IMR-90 (cell line): ENCODE measurements at regions not wholly inside any gene's neighbourhood (a gene's known extent, or its start where the extent isn't known, plus 50 kb on each side); places are given as distances from the start of the nearest gene placed in this dataset.

Experiments used
- ATAC-seq: fragments of 200-7000 bp; cut with Tn5 transposase; 2 replicates; pipeline ENCODE4 v1.9.1; 2020; ENCODE audit warnings: low read depth, mild to moderate bottlenecking, moderate library complexity
- BruUV-seq: library from RNA; stranded (reverse); fragments of 400-500 nt; replicated peaks from 2 replicates; lab custom pipeline; 2021; lab: Mats Ljungman, UMichigan
- CTCF ChIA-PET: fragments of 300-600 bp; formaldehyde crosslinking; extraction: SDS; loops from one replicate; lab custom pipeline; 2021; ENCODE audit warnings: antibody characterized with exemption; lab: Yijun Ruan, JAX
- POLR2A ChIA-PET: fragments of 300-600 bp; sonication (Branson Sonifier 250); formaldehyde crosslinking; loops from one replicate; lab custom pipeline; 2022; ENCODE audit warnings: antibody characterized with exemption; ENCODE audit not compliant: unreplicated experiment; lab: Charles Lee
- DNase-seq: peaks from one replicate; pipeline ENCODE4 v3.0.0; 2013
- H2AFZ ChIP-seq: replicated peaks from 2 replicates; pipeline ENCODE3; 2013; ENCODE audit warnings: low read length, mild to moderate bottlenecking; ENCODE audit not compliant: poor library complexity
- H2AK5ac ChIP-seq: 2 replicates; pipeline ENCODE4 v1.6.1; 2013; ENCODE audit warnings: low read depth, low read length, inconsistent platforms
- H2AK9ac ChIP-seq: replicated peaks from 2 replicates; pipeline ENCODE3; 2013; ENCODE audit warnings: mild to moderate bottlenecking, low read depth, low read length, moderate library complexity; ENCODE audit not compliant: poor library complexity
- H2BK120ac ChIP-seq: 2 replicates; pipeline ENCODE4 v1.6.1; 2013; ENCODE audit warnings: low read depth, low read length, inconsistent platforms
- H2BK15ac ChIP-seq: 3 replicates; pipeline ENCODE4 v1.6.1; 2013; ENCODE audit warnings: low read depth, low read length, inconsistent platforms
- H2BK20ac ChIP-seq: 2 replicates; pipeline ENCODE4 v1.6.1; 2013; ENCODE audit warnings: low read depth, mild to moderate bottlenecking, inconsistent platforms, low read length, moderate library complexity
- H2BK5ac ChIP-seq: 2 replicates; pipeline ENCODE4 v1.6.1; 2013; ENCODE audit warnings: mild to moderate bottlenecking, low read depth, low read length, inconsistent platforms; ENCODE audit not compliant: poor library complexity, severe bottlenecking
- H3K14ac ChIP-seq: replicated peaks from 2 replicates; pipeline ENCODE4 v1.6.1; 2013; ENCODE audit warnings: low read depth, low read length, inconsistent platforms
- H3K18ac ChIP-seq: 2 replicates; pipeline ENCODE4 v1.6.1; 2013; ENCODE audit warnings: low read depth, low read length, control low read depth
- H3K23ac ChIP-seq: 2 replicates; pipeline ENCODE4 v1.6.1; 2013; ENCODE audit warnings: low read depth, low read length, inconsistent platforms
- H3K27ac ChIP-seq: 2 replicates; pipeline ENCODE4 v1.5.1; 2013; ENCODE audit warnings: mild to moderate bottlenecking, control low read depth, low read length; ENCODE audit not compliant: insufficient read depth
- H3K27me3 ChIP-seq: 2 replicates; pipeline ENCODE4 v1.6.1; 2013; ENCODE audit warnings: low read length; ENCODE audit not compliant: control insufficient read depth, insufficient read depth
- H3K36me3 ChIP-seq: 2 replicates; pipeline ENCODE4 v1.6.1; 2013; ENCODE audit warnings: low read length, mixed read lengths; ENCODE audit not compliant: control insufficient read depth, insufficient read depth
- H3K4ac ChIP-seq: 2 replicates; pipeline ENCODE4 v1.6.1; 2013; ENCODE audit warnings: low read depth, low read length, inconsistent platforms
- H3K4me1 ChIP-seq: 2 replicates; pipeline ENCODE4 v1.6.1; 2013; ENCODE audit warnings: low read length, mixed read lengths; ENCODE audit not compliant: control insufficient read depth, insufficient read depth
- H3K4me2 ChIP-seq: 2 replicates; pipeline ENCODE4 v1.6.1; 2013; ENCODE audit warnings: low read depth, mild to moderate bottlenecking, control low read depth, low read length, moderate library complexity
- H3K4me3 ChIP-seq: 2 replicates; pipeline ENCODE4 v1.5.1; 2013; ENCODE audit warnings: low read depth, mild to moderate bottlenecking, control low read depth, low read length, moderate library complexity; ENCODE audit not compliant: insufficient read depth
- H3K56ac ChIP-seq: 2 replicates; pipeline ENCODE4 v1.6.1; 2013; ENCODE audit warnings: low read length, inconsistent platforms; ENCODE audit not compliant: insufficient read depth; ENCODE audit errors: extremely low read depth
- H3K79me1 ChIP-seq, 2 experiments: 2 replicates each; pipeline ENCODE4 v1.6.1; 2013; ENCODE audit warnings: low read length in 2 of 2, inconsistent platforms in 1 of 2, low read depth in 1 of 2
- H3K9ac ChIP-seq: 2 replicates; pipeline ENCODE4 v1.6.1; 2013; ENCODE audit warnings: low read depth, low read length, control low read depth
- H3K9me1 ChIP-seq: 2 replicates; pipeline ENCODE4 v1.6.1; 2013; ENCODE audit warnings: low read length, inconsistent platforms; ENCODE audit not compliant: insufficient read depth
- H3K9me3 ChIP-seq: 2 replicates; pipeline ENCODE4 v1.6.1; 2013; ENCODE audit warnings: low read length; ENCODE audit not compliant: control insufficient read depth, insufficient read depth
- H4K20me1 ChIP-seq: 2 replicates; pipeline ENCODE4 v1.6.1; 2013; ENCODE audit warnings: low read length, inconsistent platforms; ENCODE audit not compliant: insufficient read depth
- H4K5ac ChIP-seq: 2 replicates; pipeline ENCODE4 v1.6.1; 2013; ENCODE audit warnings: mild to moderate bottlenecking, low read depth, low read length, control low read depth
- H4K8ac ChIP-seq, 2 experiments: 2 replicates each; pipeline ENCODE4 v1.6.1; 2013; ENCODE audit warnings: low read depth in 2 of 2, low read length in 2 of 2, control low read depth in 1 of 2, inconsistent platforms in 1 of 2
- H4K91ac ChIP-seq: 2 replicates; pipeline ENCODE4 v1.6.1; 2013; ENCODE audit warnings: low read depth, low read length, inconsistent platforms; ENCODE audit not compliant: insufficient read depth
- BHLHE40 ChIP-seq: fragments of 150-350 bp; IDR thresholded peaks from 2 replicates; pipeline ENCODE4 v1.6.1; 2016; ENCODE audit warnings: mild to moderate bottlenecking, low read depth, low read length
- CHD1 ChIP-seq: IDR thresholded peaks from 2 replicates; pipeline ENCODE4 v1.6.1; 2012; ENCODE audit warnings: low read depth, low read length, improper control_type of control experiment
- FOS ChIP-seq: fragments of 150-350 bp; IDR thresholded peaks from 2 replicates; pipeline ENCODE4 v1.6.1; 2016; ENCODE audit warnings: low read depth, low read length
- MAFK ChIP-seq: IDR thresholded peaks from 2 replicates; pipeline ENCODE4 v1.6.1; 2012; ENCODE audit warnings: low read depth, low read length, improper control_type of control experiment
- MXI1 ChIP-seq: IDR thresholded peaks from 2 replicates; pipeline ENCODE4 v1.6.1; 2012; ENCODE audit warnings: low read depth, mild to moderate bottlenecking, low read length, moderate library complexity, borderline replicate concordance
- NFE2L2 ChIP-seq: fragments of 150-350 bp; IDR thresholded peaks from 2 replicates; pipeline ENCODE4 v1.6.1; 2016; ENCODE audit warnings: low read depth, mild to moderate bottlenecking, low read length
- RAD21 ChIP-seq: IDR thresholded peaks from 2 replicates; pipeline ENCODE4 v1.6.1; 2012; ENCODE audit warnings: low read length, improper control_type of control experiment
- RCOR1 ChIP-seq: IDR thresholded peaks from 2 replicates; pipeline ENCODE4 v1.6.1; 2012; ENCODE audit warnings: mild to moderate bottlenecking, low read length, improper control_type of control experiment; ENCODE audit not compliant: insufficient replicate concordance
- WGBS, 2 experiments: methylation state at CpG; one replicate each; pipeline versions ENCODE4 v1.1.5 to v1.1.7; 2013; ENCODE audit warnings: missing lambda C conversion rate in 2 of 2; ENCODE audit not compliant: insufficient read length in 1 of 2; ENCODE audit errors: extremely low coverage in 2 of 2; 5-methylcytosine and 5-hydroxymethylcytosine counted together
- dilution Hi-C: fragments of 300-500 bp; cut with HindIII; formaldehyde crosslinking; loops from one replicate; pipeline ENCODE4 v1.14.3; 2018; ENCODE audit warnings: low sequenced_read_pairs; ENCODE audit not compliant: unreplicated experiment
- in situ Hi-C: fragments of 300-500 bp; cut with MboI; formaldehyde crosslinking; loops from 3 replicates; pipeline ENCODE4 v1.14.3; 2019; ENCODE audit warnings: low sequenced_read_pairs, inconsistent platforms, mixed read lengths
- intact Hi-C: fragments of 100-400 bp; cut with micrococcal nuclease; formaldehyde crosslinking; loops from 2 replicates; pipeline ENCODE4 v1.10.0; 2022
- TF ChIP-seq, protein P1 (sequence below): conservative IDR thresholded peaks from 2 replicates; pipeline ENCODE4 v1.5.1; 2012; ENCODE audit warnings: mild to moderate bottlenecking, low read depth, low read length, improper control_type of control experiment

DNA sequence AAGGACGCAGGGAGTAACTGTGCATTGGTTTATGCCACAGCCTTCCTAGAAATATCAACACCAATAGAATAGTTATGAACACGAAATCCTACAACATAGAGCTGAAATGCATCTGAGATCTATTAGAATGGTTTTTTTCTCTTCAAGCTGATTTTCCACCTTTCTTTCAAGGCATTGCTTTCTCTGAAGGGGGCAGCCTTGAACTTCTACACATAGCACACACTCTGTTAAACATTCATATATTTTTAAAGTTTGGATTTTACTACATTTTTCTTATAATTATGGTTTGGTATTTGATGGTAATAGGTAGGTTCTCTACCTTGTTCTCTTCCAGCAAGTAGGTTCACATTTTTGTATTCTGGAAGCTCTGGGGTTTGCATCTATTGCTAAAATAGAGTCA is 661.8 kb downstream of the SEMA5A start:
- H2AK5ac ChIP-seq: no peak overlapping the region
- H4K8ac ChIP-seq: no peak overlapping the region
- no peak overlapping the region for H2AFZ ChIP-seq
- no peaks in the 10 kb centered on the region for H3K9me1 ChIP-seq
- no peak overlapping the region for H4K5ac ChIP-seq
- H3K36me3 ChIP-seq: no peaks in the 10 kb centered on the region
- H2BK15ac ChIP-seq: no peak overlapping the region
- H3K4me1 ChIP-seq: no peaks in the 10 kb centered on the region
- no peak overlapping the region for H2AK9ac ChIP-seq
- TF ChIP-seq MXI1 (no peak), RAD21 (peak; percentile 31), FOS (no peak), CHD1 (no peak), NFE2L2 (no peak), MAFK (no peak), RCOR1 (no peak), BHLHE40 (no peak)
- TF ChIP-seq, protein P1, sequence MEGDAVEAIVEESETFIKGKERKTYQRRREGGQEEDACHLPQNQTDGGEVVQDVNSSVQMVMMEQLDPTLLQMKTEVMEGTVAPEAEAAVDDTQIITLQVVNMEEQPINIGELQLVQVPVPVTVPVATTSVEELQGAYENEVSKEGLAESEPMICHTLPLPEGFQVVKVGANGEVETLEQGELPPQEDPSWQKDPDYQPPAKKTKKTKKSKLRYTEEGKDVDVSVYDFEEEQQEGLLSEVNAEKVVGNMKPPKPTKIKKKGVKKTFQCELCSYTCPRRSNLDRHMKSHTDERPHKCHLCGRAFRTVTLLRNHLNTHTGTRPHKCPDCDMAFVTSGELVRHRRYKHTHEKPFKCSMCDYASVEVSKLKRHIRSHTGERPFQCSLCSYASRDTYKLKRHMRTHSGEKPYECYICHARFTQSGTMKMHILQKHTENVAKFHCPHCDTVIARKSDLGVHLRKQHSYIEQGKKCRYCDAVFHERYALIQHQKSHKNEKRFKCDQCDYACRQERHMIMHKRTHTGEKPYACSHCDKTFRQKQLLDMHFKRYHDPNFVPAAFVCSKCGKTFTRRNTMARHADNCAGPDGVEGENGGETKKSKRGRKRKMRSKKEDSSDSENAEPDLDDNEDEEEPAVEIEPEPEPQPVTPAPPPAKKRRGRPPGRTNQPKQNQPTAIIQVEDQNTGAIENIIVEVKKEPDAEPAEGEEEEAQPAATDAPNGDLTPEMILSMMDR: no peak; the same call in 1 of the 2 replicates
- dilution Hi-C loops (no loop called here), in situ Hi-C loops (no loop called here), intact Hi-C loops (no loop called here)
- no peak overlapping the region for H3K9ac ChIP-seq
- H2BK120ac ChIP-seq: no peak overlapping the region
- no peak overlapping the region for H3K4me2 ChIP-seq
- no peak overlapping the region for H2BK20ac ChIP-seq
- H3K23ac ChIP-seq: no peak overlapping the region
- no CpG with 5 or more reads among the region's 2 CpGs for WGBS, 2 experiments
- no peak overlapping the region for H3K56ac ChIP-seq
- no peak overlapping the region for H3K18ac ChIP-seq
- no peak overlapping the region for H3K14ac ChIP-seq
- POLR2A ChIA-PET: no interaction called here
- peaks cover 3% of the 10 kb centered on the region; the same call in 1 of the 2 replicates for H3K9me3 ChIP-seq
- H3K4me3 ChIP-seq: no peak overlapping the region
- CTCF ChIA-PET: interaction anchor here (0.8 to 1.8 kb wide), 3 partner anchors 9 to 27 kb away, joined by 3 to 4 read pairs (median 3); no protein-coding TSS in a partner anchor
- BruUV-seq: no TSS peak
- DNase-seq: no peak
- H3K4ac ChIP-seq: no peak overlapping the region
- no peak overlapping the region for H4K91ac ChIP-seq
- ATAC-seq: no peak
- H4K20me1 ChIP-seq: no peaks in the 10 kb centered on the region
- H3K27ac ChIP-seq: no peak overlapping the region
- no peak overlapping the region for H2BK5ac ChIP-seq
- no peaks in the 10 kb centered on the region for H3K27me3 ChIP-seq
- no peaks in the 10 kb centered on the region for H3K79me1 ChIP-seq
